MCF 10A (cell line): ENCODE measurements at regions not wholly inside any gene's neighbourhood (a gene's known extent, or its start where the extent isn't known, plus 50 kb on each side); places are given as distances from the start of the nearest gene placed in this dataset.

Experiments
- BruUV-seq: library from RNA; stranded (reverse); fragments of 400-500 nt; replicated peaks from 2 replicates; lab custom pipeline; 2021; lab: Mats Ljungman, UMichigan
- CTCF ChIA-PET: fragments of 300-600 bp; sonication (Branson Sonifier 250); formaldehyde crosslinking; extraction: SDS; loops from one replicate; lab custom pipeline; 2021; ENCODE audit warnings: antibody characterized with exemption, inconsistent platforms; lab: Yijun Ruan, JAX
- POLR2A ChIA-PET: fragments of 300-600, 350-650 bp; sonication (Branson Sonifier 250); formaldehyde crosslinking; extraction: SDS; loops from one replicate; lab custom pipeline; 2020; ENCODE audit warnings: antibody characterized with exemption, inconsistent platforms; lab: Yijun Ruan, JAX
- DNase-seq: peaks from one replicate; pipeline ENCODE4 v3.0.0-alpha.2; 2018; ENCODE audit not compliant: unreplicated experiment
- H3K27ac Mint-ChIP-seq: one replicate; pipeline ENCODE4 v1.8.0; 2022; ENCODE audit warnings: mild to moderate bottlenecking, low read depth, mixed read lengths; ENCODE audit not compliant: unreplicated experiment
- H3K27me3 Mint-ChIP-seq: one replicate; pipeline ENCODE4 v1.8.0; 2022; ENCODE audit warnings: mixed read lengths; ENCODE audit not compliant: insufficient read depth, unreplicated experiment
- H3K36me3 Mint-ChIP-seq: one replicate; pipeline ENCODE4 v1.8.0; 2022; ENCODE audit warnings: mild to moderate bottlenecking, moderate library complexity, mixed read lengths; ENCODE audit not compliant: insufficient read depth, unreplicated experiment
- H3K4me1 Mint-ChIP-seq: one replicate; pipeline ENCODE4 v1.8.0; 2022; ENCODE audit warnings: mixed read lengths; ENCODE audit not compliant: insufficient read depth, unreplicated experiment
- H3K4me3 Mint-ChIP-seq: one replicate; pipeline ENCODE4 v1.8.0; 2022; ENCODE audit warnings: mild to moderate bottlenecking, moderate library complexity, mixed read lengths; ENCODE audit not compliant: unreplicated experiment
- H3K9me3 Mint-ChIP-seq: one replicate; pipeline ENCODE4 v1.8.0; 2022; ENCODE audit warnings: mixed read lengths; ENCODE audit not compliant: unreplicated experiment
- CTCF ChIP-seq: fragments of 200-600 bp; IDR thresholded peaks from one replicate; pipeline ENCODE4 v1.8.0; 2022; ENCODE audit warnings: antibody characterized with exemption, mild to moderate bottlenecking; ENCODE audit not compliant: unreplicated experiment
- intact Hi-C: fragments of 100-400 bp; cut with micrococcal nuclease; formaldehyde crosslinking; loops from 2 replicates; pipeline ENCODE4 v1.14.1; 2022

DNA sequence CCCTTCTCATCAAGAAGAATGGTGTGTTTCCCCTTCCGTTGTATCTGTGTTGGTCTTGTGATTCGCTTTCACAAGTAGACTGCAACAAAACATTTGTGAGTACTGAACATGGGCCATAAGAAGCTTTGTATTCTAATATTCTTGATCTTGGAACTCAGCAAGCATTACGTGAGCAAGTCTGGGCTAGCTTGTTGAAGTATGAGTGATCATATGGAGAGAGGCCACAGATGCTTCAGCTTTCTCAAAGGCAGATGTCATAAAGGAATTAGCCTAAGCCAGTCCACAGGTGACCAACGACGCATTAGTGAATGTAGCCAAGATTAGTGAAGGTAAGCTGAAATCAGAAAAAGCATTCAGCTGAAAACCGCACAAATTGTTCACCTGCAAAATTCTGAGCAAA is 609.6 kb upstream of the NEGR1 start:
- H3K27me3 Mint-ChIP-seq = no peaks in the 10 kb centered on the region
- CTCF ChIA-PET = interaction anchor here (0.7 kb wide), 1 partner anchor 211 kb away, joined by 3 read pairs; no protein-coding TSS in a partner anchor
- DNase-seq = peak; percentile 30
- intact Hi-C loops = no loop called here
- POLR2A ChIA-PET = interaction anchor here (1.4 to 1.5 kb wide), 2 partner anchors 13 to 608 kb away, joined by 3 read pairs; no protein-coding TSS in a partner anchor
- H3K4me1 Mint-ChIP-seq = peaks cover 15% of the 10 kb centered on the region
- no TSS peak for BruUV-seq
- H3K36me3 Mint-ChIP-seq = no peaks in the 10 kb centered on the region
- peak overlapping the region; percentile 75 for H3K27ac Mint-ChIP-seq
- no peaks in the 10 kb centered on the region for H3K9me3 Mint-ChIP-seq
- H3K4me3 Mint-ChIP-seq = no peak overlapping the region
- TF ChIP-seq CTCF = no peak

- BruUV-seq = no TSS peak
- intact Hi-C loops = no loop called here
- Mint-ChIP-seq H3K4me3 (no peak overlapping the region), H3K27me3 (no peaks in the 10 kb centered on the region), H3K4me1 (no peaks in the 10 kb centered on the region), H3K9me3 (no peaks in the 10 kb centered on the region), H3K36me3 (no peaks in the 10 kb centered on the region), H3K27ac (no peak overlapping the region)
- TF ChIP-seq CTCF = no peak
- ChIA-PET POLR2A (no interaction called here), CTCF (no interaction called here)
- no peak for DNase-seq
These were observed 603.5 kb upstream of the NEGR1 start for GRCh38 chr1:72885841-72886240.

- H3K27ac Mint-ChIP-seq = no peak overlapping the region
- H3K27me3 Mint-ChIP-seq = no peaks in the 10 kb centered on the region
- no peak for DNase-seq
- ChIA-PET CTCF (no interaction called here), POLR2A (interaction anchor here (0.6 kb wide), 1 partner anchor 600 kb away, joined by 3 read pairs; no protein-coding TSS in a partner anchor)
- H3K9me3 Mint-ChIP-seq = no peaks in the 10 kb centered on the region
- intact Hi-C loops = no loop called here
- H3K4me3 Mint-ChIP-seq = no peak overlapping the region
- TF ChIP-seq CTCF = no peak
- H3K4me1 Mint-ChIP-seq = no peaks in the 10 kb centered on the region
- no peaks in the 10 kb centered on the region for H3K36me3 Mint-ChIP-seq
- no TSS peak for BruUV-seq
These were observed 602.7 kb upstream of the NEGR1 start for GRCh38 chr1:72885017-72885416.

DNA sequence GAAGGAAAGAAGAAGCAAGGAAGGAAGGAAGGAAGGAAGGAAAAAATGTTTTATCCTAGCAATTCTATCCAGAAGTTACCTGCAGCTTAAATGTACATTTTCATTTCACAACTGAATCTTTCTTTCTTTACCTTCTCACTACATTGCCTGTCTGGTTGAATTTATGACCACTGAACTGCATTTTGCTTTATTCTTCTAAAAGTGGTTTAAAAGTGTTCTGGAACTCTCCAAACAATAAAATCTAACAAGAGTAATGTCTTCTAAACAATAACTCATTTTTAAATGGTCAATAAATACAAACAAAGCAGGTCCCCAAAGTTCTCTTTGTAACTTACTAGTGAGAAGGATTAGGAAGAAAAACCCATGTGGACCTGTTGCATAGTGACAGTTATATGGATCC is 587.5 kb upstream of the NEGR1 start:
- BruUV-seq = no TSS peak
- ChIA-PET POLR2A (no interaction called here), CTCF (no interaction called here)
- Mint-ChIP-seq H3K9me3 (no peaks in the 10 kb centered on the region), H3K36me3 (no peaks in the 10 kb centered on the region), H3K4me3 (no peak overlapping the region), H3K4me1 (no peaks in the 10 kb centered on the region), H3K27me3 (no peaks in the 10 kb centered on the region), H3K27ac (no peak overlapping the region)
- no peak for DNase-seq
- intact Hi-C loops = no loop called here
- no peak for TF ChIP-seq CTCF
